Lower lobe of right lung (tissue), 2 donors: ENCODE measurements at regions not wholly inside any gene's neighbourhood (a gene's known extent, or its start where the extent isn't known, plus 50 kb on each side); places are given as distances from the start of the nearest gene placed in this dataset.
A peak's percentile ranks its signal among the peaks of the same experiment; 100 is the strongest.

Experiments
- ATAC-seq, 2 donors: fragments of 200-7000 bp; cut with Tn5 transposase; one replicate each; pipeline ENCODE4 v1.9.1; 2020 to 2022; ENCODE audit warnings: mild to moderate bottlenecking in 2 of 2, moderate library complexity in 2 of 2
- DNase-seq: peaks from one replicate; pipeline ENCODE4 v3.0.0-alpha.2; 2020
- H3K27ac ChIP-seq: fragments of 200-600 bp; one replicate; pipeline ENCODE4 v1.8.0; 2022
- H3K27me3 ChIP-seq: fragments of 200-600 bp; one replicate; pipeline ENCODE4 v1.8.0; 2022; ENCODE audit warnings: low read depth
- H3K36me3 ChIP-seq: fragments of 200-600 bp; one replicate; pipeline ENCODE4 v1.8.0; 2022; ENCODE audit warnings: mild to moderate bottlenecking
- H3K4me1 ChIP-seq: fragments of 200-600 bp; one replicate; pipeline ENCODE4 v1.8.0; 2022
- H3K4me3 ChIP-seq: fragments of 200-600 bp; one replicate; pipeline ENCODE4 v1.8.0; 2022; ENCODE audit warnings: mild to moderate bottlenecking
- H3K9me3 ChIP-seq: fragments of 200-600 bp; one replicate; pipeline ENCODE4 v1.8.0; 2022
- intact Hi-C: fragments of 100-400 bp; cut with DNase I; formaldehyde crosslinking; loops from one replicate; pipeline ENCODE4 v1.11.0; 2022
- TF ChIP-seq, protein P1 (sequence below): fragments of 200-600 bp; IDR thresholded peaks from one replicate; pipeline ENCODE4 v1.8.0; 2022; ENCODE audit warnings: antibody characterized with exemption, mild to moderate bottlenecking
- donor health status: DM: no; HTN: yes; CAD: no; lungs with severe emphysema.

- Histone ChIP-seq H3K27ac (no peak overlapping the region), H3K36me3 (no peaks in the 10 kb centered on the region), H3K9me3 (no peaks in the 10 kb centered on the region), H3K4me1 (no peaks in the 10 kb centered on the region), H3K27me3 (no peaks in the 10 kb centered on the region), H3K4me3 (no peak overlapping the region)
- TF ChIP-seq, protein P1, sequence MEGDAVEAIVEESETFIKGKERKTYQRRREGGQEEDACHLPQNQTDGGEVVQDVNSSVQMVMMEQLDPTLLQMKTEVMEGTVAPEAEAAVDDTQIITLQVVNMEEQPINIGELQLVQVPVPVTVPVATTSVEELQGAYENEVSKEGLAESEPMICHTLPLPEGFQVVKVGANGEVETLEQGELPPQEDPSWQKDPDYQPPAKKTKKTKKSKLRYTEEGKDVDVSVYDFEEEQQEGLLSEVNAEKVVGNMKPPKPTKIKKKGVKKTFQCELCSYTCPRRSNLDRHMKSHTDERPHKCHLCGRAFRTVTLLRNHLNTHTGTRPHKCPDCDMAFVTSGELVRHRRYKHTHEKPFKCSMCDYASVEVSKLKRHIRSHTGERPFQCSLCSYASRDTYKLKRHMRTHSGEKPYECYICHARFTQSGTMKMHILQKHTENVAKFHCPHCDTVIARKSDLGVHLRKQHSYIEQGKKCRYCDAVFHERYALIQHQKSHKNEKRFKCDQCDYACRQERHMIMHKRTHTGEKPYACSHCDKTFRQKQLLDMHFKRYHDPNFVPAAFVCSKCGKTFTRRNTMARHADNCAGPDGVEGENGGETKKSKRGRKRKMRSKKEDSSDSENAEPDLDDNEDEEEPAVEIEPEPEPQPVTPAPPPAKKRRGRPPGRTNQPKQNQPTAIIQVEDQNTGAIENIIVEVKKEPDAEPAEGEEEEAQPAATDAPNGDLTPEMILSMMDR: no peak
- intact Hi-C loops: no loop called here
- DNase-seq (no peak), ATAC-seq (no peak)
Measured at GRCh38 chr1:170241266-170241851, 95.6 kb downstream of the NTMT2 start.

DNA sequence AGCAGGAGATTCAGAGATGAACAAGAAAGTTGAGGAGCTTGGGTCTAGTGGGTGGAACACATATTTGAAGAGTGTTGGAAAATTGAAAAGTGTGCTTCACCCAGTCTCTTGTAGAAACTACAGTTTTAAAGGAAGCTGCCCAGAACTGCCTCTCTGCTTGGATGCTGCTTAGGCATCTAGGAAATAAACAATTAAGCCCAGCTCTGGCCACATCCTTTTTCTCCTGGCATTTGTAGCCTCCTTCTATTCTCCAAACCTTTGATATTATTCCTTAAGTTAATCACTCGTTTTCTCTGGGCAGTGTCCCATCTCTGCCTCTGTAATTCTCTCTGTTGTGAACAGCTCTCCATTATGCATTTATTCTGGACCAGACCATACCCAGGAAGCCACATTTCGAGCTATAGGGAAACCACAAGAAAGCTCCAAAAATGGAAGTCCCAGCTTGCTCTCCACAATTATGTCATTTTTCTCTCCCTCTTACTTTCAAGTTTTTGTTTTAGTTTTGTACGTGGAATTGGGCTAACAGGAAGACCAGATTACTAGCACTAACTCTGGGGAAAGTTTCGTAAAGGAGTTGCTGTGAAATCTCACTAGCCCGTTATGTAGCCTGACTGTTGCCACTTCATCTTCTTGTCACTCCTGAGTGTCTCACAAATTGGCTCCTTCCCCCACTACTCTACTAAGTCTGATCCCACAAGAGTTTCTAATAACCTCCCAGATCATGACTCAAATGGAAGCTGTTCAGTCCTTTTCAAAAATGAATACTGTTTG is 102.2 kb downstream of the NTMT2 start:
- H3K4me1 ChIP-seq: no peaks in the 10 kb centered on the region
- H3K9me3 ChIP-seq: no peaks in the 10 kb centered on the region
- DNase-seq: no peak
- H3K27ac ChIP-seq: no peak overlapping the region
- intact Hi-C loops: no loop called here
- H3K27me3 ChIP-seq: no peaks in the 10 kb centered on the region
- H3K4me3 ChIP-seq: no peak overlapping the region
- ATAC-seq: no peak
- TF ChIP-seq, protein P1: no peak
- no peaks in the 10 kb centered on the region for H3K36me3 ChIP-seq

GRCh38 chr1:170250531-170251276 is 104.9 kb downstream of the NTMT2 start:
- no peaks in the 10 kb centered on the region for H3K4me1 ChIP-seq
- no peaks in the 10 kb centered on the region for H3K36me3 ChIP-seq
- TF ChIP-seq, protein P1: no peak
- DNase-seq (no peak), ATAC-seq (peak in 1 of 2 donors; percentile 35)
- intact Hi-C loops: no loop called here
- H3K27me3 ChIP-seq: no peaks in the 10 kb centered on the region
- H3K4me3 ChIP-seq: no peak overlapping the region
- no peak overlapping the region for H3K27ac ChIP-seq
- H3K9me3 ChIP-seq: no peaks in the 10 kb centered on the region

DNA sequence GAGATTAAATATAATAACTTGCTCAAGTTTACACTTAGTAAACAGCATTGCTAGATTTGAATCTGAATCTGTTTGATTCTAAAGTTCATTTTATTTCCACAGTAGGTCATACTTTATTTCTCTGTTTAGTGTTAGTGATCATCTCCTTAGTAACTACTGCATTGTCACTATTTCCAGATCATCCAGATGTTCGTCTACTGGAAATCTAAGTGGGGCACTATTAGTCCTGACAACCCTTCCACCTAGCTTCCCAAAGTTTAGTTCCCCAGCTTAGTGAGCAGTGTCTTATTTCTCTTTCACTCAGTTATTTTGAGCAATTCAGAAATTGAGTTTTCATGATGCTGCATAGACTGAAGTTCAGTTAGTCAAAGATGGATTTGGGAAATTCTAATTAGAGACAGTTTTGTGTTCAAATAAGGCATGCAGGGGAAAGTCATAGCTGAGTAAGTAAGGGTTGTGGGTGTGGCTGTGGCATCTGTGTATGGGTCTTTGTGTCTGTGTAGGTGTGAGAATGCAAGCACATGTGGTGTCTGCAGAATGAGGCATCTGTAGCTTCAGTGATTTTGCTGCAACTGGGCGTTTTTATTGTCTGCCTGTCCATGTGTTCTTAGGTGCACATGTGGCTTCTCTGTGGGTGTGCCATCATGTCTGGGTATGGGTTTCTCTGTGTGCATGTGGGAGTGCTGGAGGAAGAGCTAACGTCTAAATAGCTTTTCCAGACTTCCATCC is 107.3 kb downstream of the NTMT2 start:
- no peak overlapping the region for H3K27ac ChIP-seq
- no peaks in the 10 kb centered on the region for H3K9me3 ChIP-seq
- H3K27me3 ChIP-seq: no peaks in the 10 kb centered on the region
- TF ChIP-seq, protein P1: no peak
- no peak overlapping the region for H3K4me3 ChIP-seq
- no peaks in the 10 kb centered on the region for H3K36me3 ChIP-seq
- no peaks in the 10 kb centered on the region for H3K4me1 ChIP-seq
- DNase-seq (no peak), ATAC-seq (no peak)
- intact Hi-C loops: no loop called here

DNA sequence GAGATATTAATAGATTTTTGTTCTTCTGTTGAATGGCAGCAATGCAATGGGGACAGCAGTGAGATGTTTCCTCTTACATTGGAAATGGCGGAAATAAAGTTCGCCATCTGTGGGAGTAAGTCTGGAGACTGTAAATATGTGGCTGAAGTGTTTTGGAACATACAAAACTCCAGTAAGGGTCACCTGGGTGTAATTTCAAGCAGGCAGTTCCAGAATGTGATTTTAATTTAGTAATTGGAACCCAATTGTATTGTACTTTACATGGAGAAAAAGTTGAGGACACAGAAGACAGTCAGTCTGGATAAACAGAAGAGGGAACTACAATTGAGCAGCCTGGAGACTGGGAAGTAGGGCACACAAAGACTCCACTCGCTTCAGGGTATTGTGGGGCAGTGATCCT is 108.6 kb downstream of the NTMT2 start:
- intact Hi-C loops: no loop called here
- Histone ChIP-seq H3K27ac (no peak overlapping the region), H3K9me3 (no peaks in the 10 kb centered on the region), H3K4me3 (no peak overlapping the region), H3K4me1 (no peaks in the 10 kb centered on the region), H3K27me3 (no peaks in the 10 kb centered on the region), H3K36me3 (no peaks in the 10 kb centered on the region)
- ATAC-seq: no peak
- no peak for DNase-seq
- TF ChIP-seq, protein P1: no peak
